22Rv1 (cell line): ENCODE measurements at regions not wholly inside any gene's neighbourhood (a gene's known extent, or its start where the extent isn't known, plus 50 kb on each side); places are given as distances from the start of the nearest gene placed in this dataset.

Experiments used
- CTCF ChIP-seq: fragments of 450-650 bp; IDR thresholded peaks from 2 replicates; pipeline ENCODE4 v1.5.1; 2017; ENCODE audit warnings: mild to moderate bottlenecking
- ZFX ChIP-seq: fragments of 450-650 bp; IDR thresholded peaks from 2 replicates; pipeline ENCODE4 v1.6.1; 2017; ENCODE audit warnings: antibody characterized with exemption, borderline replicate concordance

- TF ChIP-seq CTCF (no peak), ZFX (no peak)
Observed at GRCh38 chr9:71620331-71620730, 148.0 kb downstream of the CEMIP2 start.
